ENCODE measurements at regions not wholly inside any gene's neighbourhood (a gene's known extent, or its start where the extent isn't known, plus 50 kb on each side); places are given as distances from the start of the nearest gene placed in this dataset.

DNA sequence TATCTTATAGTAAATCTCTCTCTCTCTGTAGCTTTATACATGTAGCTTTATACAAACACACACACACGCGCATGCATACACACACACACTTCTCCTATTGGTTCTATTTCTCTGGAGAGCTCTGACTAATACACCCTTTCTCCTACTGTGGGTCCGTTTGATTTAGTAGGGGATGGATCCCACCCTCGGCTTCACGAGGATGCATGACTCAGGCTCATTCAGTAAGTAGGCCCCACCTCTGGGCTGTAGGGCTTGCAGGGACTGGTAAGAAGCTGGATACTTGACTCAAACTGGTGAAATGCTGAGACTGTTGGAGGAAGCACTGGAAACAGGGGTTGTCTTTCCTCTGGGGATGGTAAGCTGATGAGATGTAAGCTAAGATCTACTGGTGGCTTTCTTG lies 98.7 kb downstream of the SLC24A2 start:
- TF ChIP-seq POLR2AphosphoS5 (IDR thresholded peaks at IDR 0.05; ENCODE audit: low read depth, low read length) (no peak), TAF1 (IDR thresholded peaks at IDR 0.05; ENCODE audit: low read depth, low read length) (no peak), POLR2A (IDR thresholded peaks at IDR 0.05; ENCODE audit: low read depth, low read length) (no peak), SPI1 (IDR thresholded peaks at IDR 0.05; ENCODE audit: low read depth, low read length) (no peak)
